Type B pancreatic cell (in vitro differentiated cells): ENCODE measurements at regions not wholly inside any gene's neighbourhood (a gene's known extent, or its start where the extent isn't known, plus 50 kb on each side); places are given as distances from the start of the nearest gene placed in this dataset.
A peak's percentile ranks its signal among the peaks of the same experiment; 100 is the strongest.

Experiments
- DNase-seq: peaks from one replicate; pipeline ENCODE4 v3.0.0; 2021; ENCODE audit warnings: mixed read lengths; ENCODE audit not compliant: unreplicated experiment; ENCODE audit errors: extremely low spot score
- H3K27ac Mint-ChIP-seq: 2 replicates; pipeline ENCODE4 v1.8.0; 2021; ENCODE audit warnings: mild to moderate bottlenecking, mixed read lengths
- H3K27me3 Mint-ChIP-seq: 2 replicates; pipeline ENCODE4 v1.8.0; 2021; ENCODE audit warnings: mixed read lengths
- H3K36me3 Mint-ChIP-seq: 2 replicates; pipeline ENCODE4 v1.8.0; 2021; ENCODE audit warnings: mixed read lengths
- H3K4me1 Mint-ChIP-seq: one replicate; pipeline ENCODE4 v1.8.0; 2021; ENCODE audit warnings: mixed read lengths; ENCODE audit not compliant: unreplicated experiment
- H3K4me3 Mint-ChIP-seq: 2 replicates; pipeline ENCODE4 v1.8.0; 2021; ENCODE audit warnings: mild to moderate bottlenecking, mixed read lengths
- H3K9me3 Mint-ChIP-seq: 2 replicates; pipeline ENCODE4 v1.8.0; 2021; ENCODE audit warnings: mixed read lengths
- TF ChIP-seq, protein P1 (sequence below): fragments of 200-600 bp; sonication (generic); conservative IDR thresholded peaks from 2 replicates; pipeline ENCODE4 v1.5.0; 2021; ENCODE audit warnings: antibody characterized with exemption, mild to moderate bottlenecking

DNA sequence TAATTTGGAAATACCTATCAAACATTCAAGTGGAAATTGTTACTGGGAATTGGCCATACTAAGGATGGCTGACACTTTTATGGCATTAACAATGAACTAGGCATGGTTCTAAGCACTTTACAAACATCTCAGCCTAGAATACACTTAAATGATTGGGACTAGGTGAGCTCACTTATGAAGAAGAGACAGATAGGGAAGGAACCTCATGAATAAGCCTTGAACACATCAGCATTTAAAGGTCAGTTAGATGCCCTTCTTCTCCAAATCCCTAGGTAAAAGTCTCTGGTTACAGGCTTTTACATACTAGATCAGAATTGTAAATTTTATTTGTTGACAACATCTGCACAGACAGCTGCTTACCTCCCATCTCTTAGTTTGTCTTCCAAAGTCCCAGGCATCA lies 488.6 kb downstream of the RMST start:
- Mint-ChIP-seq H3K36me3 (no peaks in the 10 kb centered on the region), H3K4me3 (no peak overlapping the region), H3K27me3 (peaks cover 5% of the 10 kb centered on the region), H3K27ac (no peak overlapping the region), H3K9me3 (peaks cover 18% of the 10 kb centered on the region), H3K4me1 (no peaks in the 10 kb centered on the region)
- TF ChIP-seq, protein P1, sequence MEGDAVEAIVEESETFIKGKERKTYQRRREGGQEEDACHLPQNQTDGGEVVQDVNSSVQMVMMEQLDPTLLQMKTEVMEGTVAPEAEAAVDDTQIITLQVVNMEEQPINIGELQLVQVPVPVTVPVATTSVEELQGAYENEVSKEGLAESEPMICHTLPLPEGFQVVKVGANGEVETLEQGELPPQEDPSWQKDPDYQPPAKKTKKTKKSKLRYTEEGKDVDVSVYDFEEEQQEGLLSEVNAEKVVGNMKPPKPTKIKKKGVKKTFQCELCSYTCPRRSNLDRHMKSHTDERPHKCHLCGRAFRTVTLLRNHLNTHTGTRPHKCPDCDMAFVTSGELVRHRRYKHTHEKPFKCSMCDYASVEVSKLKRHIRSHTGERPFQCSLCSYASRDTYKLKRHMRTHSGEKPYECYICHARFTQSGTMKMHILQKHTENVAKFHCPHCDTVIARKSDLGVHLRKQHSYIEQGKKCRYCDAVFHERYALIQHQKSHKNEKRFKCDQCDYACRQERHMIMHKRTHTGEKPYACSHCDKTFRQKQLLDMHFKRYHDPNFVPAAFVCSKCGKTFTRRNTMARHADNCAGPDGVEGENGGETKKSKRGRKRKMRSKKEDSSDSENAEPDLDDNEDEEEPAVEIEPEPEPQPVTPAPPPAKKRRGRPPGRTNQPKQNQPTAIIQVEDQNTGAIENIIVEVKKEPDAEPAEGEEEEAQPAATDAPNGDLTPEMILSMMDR: no peak
- no peak for DNase-seq

- no peak for DNase-seq
- Mint-ChIP-seq H3K4me1 (no peaks in the 10 kb centered on the region), H3K27me3 (peaks cover 5% of the 10 kb centered on the region), H3K36me3 (peaks cover 4% of the 10 kb centered on the region), H3K9me3 (peaks cover 22% of the 10 kb centered on the region), H3K4me3 (no peak overlapping the region), H3K27ac (no peak overlapping the region)
- TF ChIP-seq, protein P1: no peak
Measured at GRCh38 chr12:97951717-97952116, 489.1 kb downstream of the RMST start.

DNA sequence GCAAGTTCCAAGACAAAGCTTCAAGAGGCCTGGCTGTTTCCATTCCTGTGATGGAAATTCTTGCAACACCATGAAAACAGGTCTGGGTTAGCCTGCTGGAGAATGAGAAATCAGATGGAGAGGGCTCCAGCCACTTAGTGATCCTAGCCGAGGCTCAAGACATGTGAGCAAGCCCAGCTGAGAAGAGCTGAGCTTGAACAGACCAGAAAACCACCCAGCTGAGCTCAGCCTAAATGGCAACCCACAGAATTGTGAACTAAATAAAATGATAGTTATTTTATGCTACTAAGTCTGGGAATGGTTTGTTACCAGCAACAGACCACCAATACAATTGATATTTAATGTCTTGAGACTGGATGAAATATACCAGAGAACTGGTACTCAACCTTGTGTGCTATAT lies 494.5 kb downstream of the RMST start:
- Mint-ChIP-seq H3K9me3 (peaks cover 11% of the 10 kb centered on the region), H3K27me3 (peaks cover 5% of the 10 kb centered on the region), H3K36me3 (peaks cover 4% of the 10 kb centered on the region)

GRCh38 chr12:97960225-97960624 lies 497.6 kb downstream of the RMST start:
- DNase-seq: no peak
- Mint-ChIP-seq H3K27me3 (no peaks in the 10 kb centered on the region), H3K27ac (no peak overlapping the region), H3K4me3 (no peak overlapping the region), H3K9me3 (peaks cover 11% of the 10 kb centered on the region), H3K4me1 (no peaks in the 10 kb centered on the region), H3K36me3 (peaks cover 4% of the 10 kb centered on the region)
- TF ChIP-seq, protein P1: no peak

More for the DNA sequence above, 494.5 kb downstream of the RMST start:
- H3K4me1 Mint-ChIP-seq: no peaks in the 10 kb centered on the region
- H3K4me3 Mint-ChIP-seq: no peak overlapping the region
- no peak overlapping the region for H3K27ac Mint-ChIP-seq
- no peak for DNase-seq
- TF ChIP-seq, protein P1: no peak

DNA sequence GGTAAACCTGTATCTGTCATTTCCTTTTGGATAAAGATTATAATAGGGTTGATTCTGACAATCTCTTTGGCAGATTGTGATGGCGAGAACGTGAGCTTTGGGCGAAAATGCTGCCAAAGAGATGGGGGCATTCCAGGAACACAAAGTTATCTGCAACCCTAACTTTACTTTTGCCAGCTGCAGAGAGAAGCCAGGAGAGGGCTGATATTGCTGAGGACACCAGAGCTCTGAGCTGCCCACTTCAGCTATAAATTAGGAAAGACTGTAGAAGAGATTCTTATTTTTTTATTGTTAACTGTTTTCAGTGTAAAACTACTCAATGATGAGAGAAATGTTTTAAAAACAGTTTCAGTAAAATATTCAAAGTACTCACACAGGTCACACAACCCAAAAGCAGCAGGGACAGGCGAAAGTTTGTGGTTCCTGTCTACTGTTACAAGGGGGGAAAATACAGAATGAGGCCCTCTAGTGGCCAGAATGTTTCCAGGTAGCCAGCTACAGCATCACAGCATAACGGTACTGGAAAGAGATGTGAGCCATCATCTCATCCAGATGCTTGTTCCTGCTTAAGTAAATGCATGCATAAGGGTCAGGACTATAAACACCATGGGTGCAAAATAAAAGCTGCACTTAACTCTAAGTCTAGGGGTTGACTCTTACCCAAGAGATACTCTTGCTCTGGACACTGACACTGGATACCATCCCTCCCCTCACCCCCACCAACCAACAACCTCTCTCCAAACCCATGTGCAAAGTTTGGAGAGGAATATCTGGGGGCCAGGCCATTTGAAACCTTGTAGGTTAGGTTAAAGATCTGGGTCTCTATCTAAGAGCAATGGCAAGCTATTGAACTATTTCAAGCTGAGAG lies 498.4 kb downstream of the RMST start:
- TF ChIP-seq, protein P1: peak; percentile 81
- Mint-ChIP-seq H3K4me1 (no peaks in the 10 kb centered on the region), H3K27ac (no peak overlapping the region), H3K27me3 (no peaks in the 10 kb centered on the region), H3K4me3 (no peak overlapping the region), H3K36me3 (peaks cover 4% of the 10 kb centered on the region), H3K9me3 (peaks cover 7% of the 10 kb centered on the region)
- DNase-seq: no peak
